ENCODE measurements at regions not wholly inside any gene's neighbourhood (a gene's known extent, or its start where the extent isn't known, plus 50 kb on each side); places are given as distances from the start of the nearest gene placed in this dataset.

- no peak for TF ChIP-seq CTCF (IDR thresholded peaks at IDR 0.05; ENCODE audit: low read depth, low read length, missing input control)
- TF ChIP-seq REST (IDR thresholded peaks at IDR 0.05): no peak
- no peak for TF ChIP-seq MAX (IDR thresholded peaks at IDR 0.05)
- TF ChIP-seq GABPA (IDR thresholded peaks at IDR 0.05 in 1 of 2, conservative IDR thresholded peaks at IDR 0.05 in 1 of 2): no peak
- TF ChIP-seq RAD21 (IDR thresholded peaks at IDR 0.05): no peak
- no peak for TF ChIP-seq JUND (IDR thresholded peaks at IDR 0.05)
Observed at GRCh38 chr10:109451879-109452278, 471.4 kb downstream of the XPNPEP1 start.

Data from liver (tissue), 3 donors.